A549 (cell line): ENCODE measurements at regions not wholly inside any gene's neighbourhood (a gene's known extent, or its start where the extent isn't known, plus 50 kb on each side); places are given as distances from the start of the nearest gene placed in this dataset.

Source experiments
- ATAC-seq, 2 experiments: fragments of 200-7000 bp in 1 of 2; fragments of >200 bp in 1 of 2; cut with Nextera tagmentation in 1 of 2; cut with Tn5 transposase in 1 of 2; 3 replicates each; pipeline versions ENCODE4 v1.8.0 to v1.9.1; 2018 to 2020; ENCODE audit warnings: mild to moderate bottlenecking in 1 of 2, moderate library complexity in 1 of 2
- CTCF ChIA-PET: fragments of 300-600 bp; sonication (Branson Sonifier 250); formaldehyde crosslinking; extraction: SDS; loops from one replicate; lab custom pipeline; 2021; ENCODE audit warnings: antibody characterized with exemption, inconsistent platforms; lab: Yijun Ruan, JAX
- POLR2A ChIA-PET: fragments of 350-600 bp; formaldehyde crosslinking; extraction: SDS; loops from one replicate; lab custom pipeline; 2021; ENCODE audit warnings: antibody characterized with exemption, inconsistent platforms; lab: Yijun Ruan, JAX
- DNase-seq, 2 experiments: peaks; one replicate each; pipeline versions ENCODE4 v3.0.0 to v3.0.0-alpha.2; 2011 to 2016; ENCODE audit warnings: low read depth in 1 of 2, low spot score in 1 of 2
- FAIRE-seq: peaks from 2 replicates; lab custom pipeline; 2011; peaks lifted over from hg19 to GRCh38; lab: Jason Lieb, UNC
- H3K27ac ChIP-seq, 2 experiments: fragments of >200 bp; sonication (Bioruptor Twin); formaldehyde crosslinking; 3 replicates each; pipeline ENCODE4 v1.5.1; 2016 to 2017
- H3K4me1 ChIP-seq: fragments of >200 bp; sonication (Bioruptor Twin); formaldehyde crosslinking; 3 replicates; pipeline ENCODE4 v1.6.1; 2016
- H3K4me2 ChIP-seq: fragments of >200 bp; sonication (Bioruptor Twin); formaldehyde crosslinking; 3 replicates; pipeline ENCODE4 v1.6.1; 2016
- H3K4me3 ChIP-seq: fragments of >200 bp; sonication (Bioruptor Twin); formaldehyde crosslinking; 3 replicates; pipeline ENCODE4 v1.5.1; 2016
- H3K9me3 ChIP-seq: fragments of >200 bp; sonication (Bioruptor Twin); formaldehyde crosslinking; 3 replicates; pipeline ENCODE4 v1.6.1; 2016
- BHLHE40 ChIP-seq: IDR thresholded peaks from 2 replicates; pipeline ENCODE4 v1.6.1; 2012; ENCODE audit warnings: low read depth, low read length, inconsistent platforms
- CEBPB ChIP-seq, 2 experiments: fragments of >200 bp in 1 of 2; sonication (Bioruptor Twin) in 1 of 2; formaldehyde crosslinking in 1 of 2; IDR thresholded peaks; 2 replicates each; pipeline ENCODE4 v1.6.1; 2012 to 2016
- EHMT2 ChIP-seq: fragments of 200-600 bp; sonication (generic); IDR thresholded peaks from 2 replicates; pipeline ENCODE4 v1.6.1; 2016; ENCODE audit warnings: antibody characterized with exemption, low read depth, mild to moderate bottlenecking, moderate library complexity
- EP300 ChIP-seq, 2 experiments: fragments of >200 bp; sonication (Bioruptor Twin); formaldehyde crosslinking; IDR thresholded peaks; 2 replicates in 1 of 2; 3 replicates in 1 of 2; pipeline ENCODE4 v1.6.1; 2016 to 2017
- ESRRA ChIP-seq: fragments of 150-350 bp; IDR thresholded peaks from 2 replicates; pipeline ENCODE4 v1.6.1; 2014; ENCODE audit warnings: mild to moderate bottlenecking, low read length, borderline replicate concordance
- HOXA7 ChIP-seq: fragments of 250-450 bp; sonication (Bioruptor Pico); IDR thresholded peaks from 2 replicates; pipeline ENCODE4 v1.5.0; 2020; ENCODE audit warnings: mild to moderate bottlenecking, moderate library complexity
- KDM1A ChIP-seq: fragments of 200-600 bp; sonication (generic); IDR thresholded peaks from 2 replicates; pipeline ENCODE4 v1.6.1; 2016; ENCODE audit warnings: low read depth, mild to moderate bottlenecking
- KDM5A ChIP-seq: fragments of 200-600 bp; sonication (generic); IDR thresholded peaks from 2 replicates; pipeline ENCODE4 v1.6.1; 2016; ENCODE audit warnings: antibody characterized with exemption, mild to moderate bottlenecking
- MAZ ChIP-seq: fragments of 150-350 bp; IDR thresholded peaks from 2 replicates; pipeline ENCODE4 v1.6.1; 2014; ENCODE audit warnings: antibody characterized with exemption, low read depth, low read length, borderline replicate concordance
- NFE2L2 ChIP-seq: fragments of 150-350 bp; conservative IDR thresholded peaks from 2 replicates; pipeline ENCODE4 v1.6.1; 2014; ENCODE audit warnings: low read length
- POLR2A ChIP-seq: IDR thresholded peaks from 2 replicates; pipeline ENCODE4 v1.6.1; 2012; ENCODE audit warnings: mild to moderate bottlenecking, low read length
- RNF2 ChIP-seq: fragments of 200-600 bp; sonication (generic); IDR thresholded peaks from 2 replicates; pipeline ENCODE4 v1.6.1; 2016; ENCODE audit warnings: low read depth, mild to moderate bottlenecking, antibody characterized with exemption, moderate library complexity, borderline replicate concordance
- SMC3 ChIP-seq: fragments of >200 bp; sonication (Bioruptor Twin); formaldehyde crosslinking; IDR thresholded peaks from 3 replicates; pipeline ENCODE4 v1.6.1; 2018; ENCODE audit warnings: inconsistent platforms
- TFCP2L1 ChIP-seq: fragments of 250-450 bp; sonication (Bioruptor Pico); IDR thresholded peaks from 2 replicates; pipeline ENCODE4 v1.5.0; 2021; ENCODE audit warnings: mild to moderate bottlenecking
- ZC3H11A ChIP-seq: fragments of 450-650 bp; IDR thresholded peaks from 2 replicates; pipeline ENCODE4 v1.6.1; 2014; ENCODE audit warnings: antibody characterized with exemption, mild to moderate bottlenecking
- ZFP36 ChIP-seq: fragments of 450-650 bp; IDR thresholded peaks from 2 replicates; pipeline ENCODE4 v1.6.1; 2014; ENCODE audit warnings: borderline replicate concordance; ENCODE audit not compliant: partially characterized antibody
- ZNF302 ChIP-seq: fragments of 250-450 bp; sonication (Bioruptor Pico); IDR thresholded peaks from 2 replicates; pipeline ENCODE4 v1.9.0; 2021; ENCODE audit warnings: inconsistent platforms, mild to moderate bottlenecking, moderate library complexity
- ZSCAN20 ChIP-seq: fragments of 250-450 bp; sonication (Bioruptor Pico); IDR thresholded peaks from 2 replicates; pipeline ENCODE4 v1.8.0; 2022; ENCODE audit warnings: mild to moderate bottlenecking, moderate library complexity
- WGBS: methylation state at CpG from one replicate; pipeline ENCODE4 v1.1.6; 2017; ENCODE audit errors: missing lambda C conversion rate; 5-methylcytosine and 5-hydroxymethylcytosine counted together
- TF ChIP-seq, protein P1 (sequence below): fragments of 250-450 bp; sonication (Bioruptor Pico); IDR thresholded peaks from 2 replicates; pipeline ENCODE4 v1.5.0; 2021; ENCODE audit warnings: mild to moderate bottlenecking, moderate library complexity, borderline replicate concordance
- TF ChIP-seq, protein P2 (sequence below): fragments of 200-600 bp; sonication (generic); IDR thresholded peaks from 2 replicates; pipeline ENCODE4 v1.6.1; 2016; ENCODE audit warnings: antibody characterized with exemption, mild to moderate bottlenecking, moderate library complexity
- TF ChIP-seq, protein P3 (sequence below): IDR thresholded peaks from 2 replicates; pipeline ENCODE4 v1.6.1; 2012
- TF ChIP-seq, protein P4 (sequence below): fragments of 450-650 bp; IDR thresholded peaks from 2 replicates; pipeline ENCODE4 v1.6.1; 2014; ENCODE audit warnings: antibody characterized with exemption

DNA sequence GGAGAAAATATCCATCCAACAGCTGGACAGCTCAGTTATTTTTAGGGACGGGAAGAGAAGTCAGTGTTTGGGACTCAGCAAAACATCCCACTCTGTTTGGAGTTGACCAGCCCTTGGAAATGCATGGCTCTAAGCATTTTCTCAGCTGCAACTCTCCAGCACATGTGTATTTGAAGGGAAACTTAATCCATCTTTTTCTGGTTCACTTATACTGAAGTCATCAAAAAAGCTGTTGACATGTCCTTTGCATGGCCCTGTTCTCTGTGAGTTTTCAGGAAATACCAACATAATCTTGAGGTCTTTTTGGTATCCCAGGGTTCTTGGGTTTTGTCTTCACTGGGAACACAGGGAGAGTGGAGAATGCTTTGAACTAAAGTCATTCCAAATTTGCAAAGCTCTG is 91.9 kb upstream of the CELF4 start:
- H3K27ac ChIP-seq: no peak overlapping the region
- H3K4me2 ChIP-seq: no peak overlapping the region
- H3K4me1 ChIP-seq: no peaks in the 10 kb centered on the region
- 0% methylated on average over 1 of the region's 1 CpG for WGBS
- no peak for TF ChIP-seq RNF2
- no peak for TF ChIP-seq EP300 (IDR thresholded peaks at IDR 0.05)
- no peak for TF ChIP-seq ZC3H11A
- TF ChIP-seq, protein P1, sequence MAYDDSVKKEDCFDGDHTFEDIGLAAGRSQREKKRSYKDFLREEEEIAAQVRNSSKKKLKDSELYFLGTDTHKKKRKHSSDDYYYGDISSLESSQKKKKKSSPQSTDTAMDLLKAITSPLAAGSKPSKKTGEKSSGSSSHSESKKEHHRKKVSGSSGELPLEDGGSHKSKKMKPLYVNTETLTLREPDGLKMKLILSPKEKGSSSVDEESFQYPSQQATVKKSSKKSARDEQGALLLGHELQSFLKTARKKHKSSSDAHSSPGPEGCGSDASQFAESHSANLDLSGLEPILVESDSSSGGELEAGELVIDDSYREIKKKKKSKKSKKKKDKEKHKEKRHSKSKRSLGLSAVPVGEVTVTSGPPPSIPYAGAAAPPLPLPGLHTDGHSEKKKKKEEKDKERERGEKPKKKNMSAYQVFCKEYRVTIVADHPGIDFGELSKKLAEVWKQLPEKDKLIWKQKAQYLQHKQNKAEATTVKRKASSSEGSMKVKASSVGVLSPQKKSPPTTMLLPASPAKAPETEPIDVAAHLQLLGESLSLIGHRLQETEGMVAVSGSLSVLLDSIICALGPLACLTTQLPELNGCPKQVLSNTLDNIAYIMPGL (CRISPR knock-in tag): no peak
- TF ChIP-seq, protein P2, sequence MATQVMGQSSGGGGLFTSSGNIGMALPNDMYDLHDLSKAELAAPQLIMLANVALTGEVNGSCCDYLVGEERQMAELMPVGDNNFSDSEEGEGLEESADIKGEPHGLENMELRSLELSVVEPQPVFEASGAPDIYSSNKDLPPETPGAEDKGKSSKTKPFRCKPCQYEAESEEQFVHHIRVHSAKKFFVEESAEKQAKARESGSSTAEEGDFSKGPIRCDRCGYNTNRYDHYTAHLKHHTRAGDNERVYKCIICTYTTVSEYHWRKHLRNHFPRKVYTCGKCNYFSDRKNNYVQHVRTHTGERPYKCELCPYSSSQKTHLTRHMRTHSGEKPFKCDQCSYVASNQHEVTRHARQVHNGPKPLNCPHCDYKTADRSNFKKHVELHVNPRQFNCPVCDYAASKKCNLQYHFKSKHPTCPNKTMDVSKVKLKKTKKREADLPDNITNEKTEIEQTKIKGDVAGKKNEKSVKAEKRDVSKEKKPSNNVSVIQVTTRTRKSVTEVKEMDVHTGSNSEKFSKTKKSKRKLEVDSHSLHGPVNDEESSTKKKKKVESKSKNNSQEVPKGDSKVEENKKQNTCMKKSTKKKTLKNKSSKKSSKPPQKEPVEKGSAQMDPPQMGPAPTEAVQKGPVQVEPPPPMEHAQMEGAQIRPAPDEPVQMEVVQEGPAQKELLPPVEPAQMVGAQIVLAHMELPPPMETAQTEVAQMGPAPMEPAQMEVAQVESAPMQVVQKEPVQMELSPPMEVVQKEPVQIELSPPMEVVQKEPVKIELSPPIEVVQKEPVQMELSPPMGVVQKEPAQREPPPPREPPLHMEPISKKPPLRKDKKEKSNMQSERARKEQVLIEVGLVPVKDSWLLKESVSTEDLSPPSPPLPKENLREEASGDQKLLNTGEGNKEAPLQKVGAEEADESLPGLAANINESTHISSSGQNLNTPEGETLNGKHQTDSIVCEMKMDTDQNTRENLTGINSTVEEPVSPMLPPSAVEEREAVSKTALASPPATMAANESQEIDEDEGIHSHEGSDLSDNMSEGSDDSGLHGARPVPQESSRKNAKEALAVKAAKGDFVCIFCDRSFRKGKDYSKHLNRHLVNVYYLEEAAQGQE: no peak
- no peak for TF ChIP-seq ZSCAN20 (CRISPR knock-in tag)
- TF ChIP-seq, protein P3, sequence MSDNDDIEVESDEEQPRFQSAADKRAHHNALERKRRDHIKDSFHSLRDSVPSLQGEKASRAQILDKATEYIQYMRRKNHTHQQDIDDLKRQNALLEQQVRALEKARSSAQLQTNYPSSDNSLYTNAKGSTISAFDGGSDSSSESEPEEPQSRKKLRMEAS: no peak
- DNase-seq: no peak
- no peak for FAIRE-seq
- no peak overlapping the region for H3K4me3 ChIP-seq
- no peak for ATAC-seq
- CTCF ChIA-PET: no interaction called here
- H3K9me3 ChIP-seq: no peaks in the 10 kb centered on the region
- POLR2A ChIA-PET: no interaction called here

DNA sequence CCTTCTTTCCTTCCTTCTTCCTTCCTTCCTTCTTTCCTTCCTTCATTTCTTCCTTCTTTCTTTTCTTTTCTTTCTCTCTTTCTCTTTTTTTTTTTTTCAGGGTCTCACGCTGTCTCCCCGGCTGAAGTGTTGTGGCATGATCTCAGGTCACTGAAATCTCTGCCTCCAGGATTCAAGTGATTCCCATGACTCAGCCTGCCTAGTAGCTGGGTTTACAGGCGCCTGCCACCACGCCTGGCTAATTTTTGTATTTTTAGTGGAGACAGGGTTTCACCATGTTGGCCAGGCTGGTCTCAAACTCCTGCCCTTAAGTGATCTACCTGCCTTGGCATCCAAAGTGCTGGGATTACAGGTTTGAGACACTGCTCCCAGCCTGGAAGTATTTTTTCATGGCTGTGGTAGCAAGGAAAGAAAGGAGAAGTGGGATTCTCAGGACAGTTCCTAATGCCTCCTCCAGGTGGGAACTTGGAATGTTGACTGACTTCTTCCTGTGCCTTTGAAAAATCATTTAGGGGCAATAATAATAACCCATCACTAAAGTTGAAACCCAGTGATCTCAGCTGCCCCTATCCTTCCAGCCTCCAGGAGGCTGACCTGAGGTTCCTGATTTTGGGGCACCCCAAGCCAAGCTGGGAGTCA is 89.3 kb upstream of the CELF4 start:
- Histone ChIP-seq H3K4me1 (no peaks in the 10 kb centered on the region), H3K27ac (no peak overlapping the region), H3K9me3 (no peaks in the 10 kb centered on the region), H3K4me3 (no peak overlapping the region), H3K4me2 (no peak overlapping the region)
- ChIA-PET POLR2A (no interaction called here), CTCF (interaction anchor here (0.5 kb wide), 1 partner anchor 902 kb away, joined by 3 read pairs; no protein-coding TSS in a partner anchor)
- WGBS: 10% methylated on average over 3 of the region's 4 CpGs
- no peak for ATAC-seq
- DNase-seq: no peak
- TF ChIP-seq ZFP36 (no peak), ZNF302 (CRISPR knock-in tag) (no peak), HOXA7 (CRISPR knock-in tag) (no peak), EP300 (IDR thresholded peaks at IDR 0.05) (no peak), MAZ (no peak), CEBPB (IDR thresholded peaks at IDR 0.05) (no peak), POLR2A (no peak), KDM1A (no peak), NFE2L2 (no peak), KDM5A (no peak), RNF2 (no peak), TFCP2L1 (CRISPR knock-in tag) (no peak), SMC3 (no peak), EHMT2 (no peak), ESRRA (no peak), BHLHE40 (no peak)
- TF ChIP-seq, protein P4, sequence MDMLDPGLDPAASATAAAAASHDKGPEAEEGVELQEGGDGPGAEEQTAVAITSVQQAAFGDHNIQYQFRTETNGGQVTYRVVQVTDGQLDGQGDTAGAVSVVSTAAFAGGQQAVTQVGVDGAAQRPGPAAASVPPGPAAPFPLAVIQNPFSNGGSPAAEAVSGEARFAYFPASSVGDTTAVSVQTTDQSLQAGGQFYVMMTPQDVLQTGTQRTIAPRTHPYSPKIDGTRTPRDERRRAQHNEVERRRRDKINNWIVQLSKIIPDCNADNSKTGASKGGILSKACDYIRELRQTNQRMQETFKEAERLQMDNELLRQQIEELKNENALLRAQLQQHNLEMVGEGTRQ: no peak
- no peak for FAIRE-seq
